Esophagus muscularis mucosa (tissue), 4 donors: ENCODE measurements at regions not wholly inside any gene's neighbourhood (a gene's known extent, or its start where the extent isn't known, plus 50 kb on each side); places are given as distances from the start of the nearest gene placed in this dataset.

ENCODE experiments used
- DNase-seq: peaks from one replicate; pipeline ENCODE4 v3.0.0-alpha.2; 2017; ENCODE audit errors: extremely low spot score
- H3K27ac ChIP-seq, 4 donors: fragments of 200-600 bp; sonication (generic); replicated peaks in 1 of 4; 1 replicate in 3 of 4; 2 replicates in 1 of 4; pipeline ENCODE4 v1.5.1; 2016 to 2019; ENCODE audit warnings: mild to moderate bottlenecking in 1 of 4
- H3K27me3 ChIP-seq, 4 donors: fragments of 200-600 bp; sonication (generic); one replicate each; pipeline versions ENCODE4 v1.5.1 to v1.6.0; 2016 to 2019
- H3K36me3 ChIP-seq, 4 donors: fragments of 200-600 bp; sonication (generic); one replicate each; pipeline ENCODE4 v1.5.1; 2016 to 2019
- H3K4me1 ChIP-seq, 4 donors: fragments of 200-600 bp; sonication (generic); one replicate each; pipeline ENCODE4 v1.5.1; 2016 to 2019
- H3K4me3 ChIP-seq, 4 donors: fragments of 200-600 bp; sonication (generic); 1 replicate in 2 of 4; 2 replicates in 2 of 4; pipeline ENCODE4 v1.5.1; 2016 to 2019; ENCODE audit warnings: mild to moderate bottlenecking in 4 of 4, moderate library complexity in 1 of 4
- H3K9me3 ChIP-seq, 4 donors: fragments of 200-600 bp; sonication (generic); 1 replicate in 3 of 4; 2 replicates in 1 of 4; pipeline ENCODE4 v1.5.1; 2016 to 2019
- EP300 ChIP-seq: sonication (generic); formaldehyde crosslinking; IDR thresholded peaks from one replicate; pipeline ENCODE4 v1.6.1; 2017; ENCODE audit warnings: antibody characterized with exemption
- POLR2A ChIP-seq: fragments of 450-650 bp; IDR thresholded peaks from one replicate; pipeline ENCODE4 v1.6.1; 2017; ENCODE audit warnings: antibody characterized with exemption, moderate library complexity, mild to moderate bottlenecking, low read depth
- POLR2AphosphoS5 ChIP-seq, 2 donors: sonication (generic); formaldehyde crosslinking; IDR thresholded peaks; one replicate each; pipeline ENCODE4 v1.6.1; 2017; ENCODE audit warnings: antibody characterized with exemption in 2 of 2
- WGBS: methylation state at CpG from one replicate; pipeline ENCODE4 v1.1.5; 2018; 5-methylcytosine and 5-hydroxymethylcytosine counted together
- intact Hi-C: fragments of 100-400 bp; cut with DNase I; formaldehyde crosslinking; loops from one replicate; pipeline ENCODE4 v1.15.1; 2023
- TF ChIP-seq, protein P1 (sequence below), 3 experiments: fragments of 200-600 bp in 2 of 3; fragments of 450-650 bp in 1 of 3; sonication (generic) in 2 of 3; IDR thresholded peaks; one replicate each; pipeline ENCODE4 v1.5.1; 2017 to 2019; ENCODE audit warnings: antibody characterized with exemption in 3 of 3, mild to moderate bottlenecking in 2 of 3, moderate library complexity in 1 of 3

DNA sequence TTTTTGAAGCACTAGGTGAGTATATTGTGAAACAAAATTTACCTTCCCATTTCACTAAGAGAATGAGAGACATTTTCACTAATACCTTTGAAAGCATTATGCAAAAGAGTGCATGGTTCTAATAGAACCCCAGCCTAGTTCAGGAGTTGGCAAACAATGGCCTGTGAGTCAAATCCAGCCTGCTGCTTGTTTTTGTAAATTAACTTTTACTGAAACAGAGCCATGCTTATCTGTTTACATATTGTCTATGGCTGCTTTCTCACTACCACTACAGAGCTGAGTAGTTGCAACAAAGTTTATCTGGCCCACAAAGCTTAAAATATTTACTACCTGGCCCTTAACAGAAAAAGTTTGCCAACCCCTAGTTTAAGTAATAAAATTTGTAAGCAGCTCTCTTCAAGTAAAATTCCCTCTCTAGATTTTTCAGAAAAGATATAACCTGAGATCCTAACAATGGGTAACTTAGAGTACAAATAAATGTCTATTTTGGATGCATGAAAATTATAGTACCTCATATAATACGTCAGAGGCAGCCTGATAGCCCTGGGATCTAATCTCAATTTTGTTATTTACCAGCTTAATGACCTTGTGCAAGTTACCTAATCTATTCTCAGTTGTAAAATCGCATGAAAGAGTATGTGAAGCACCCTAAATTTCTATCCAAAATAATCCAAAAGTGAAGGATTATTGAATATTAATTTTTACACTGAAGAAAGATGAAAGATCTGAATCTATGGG is 50.7 kb upstream of the ARL15 start:
- no peak for TF ChIP-seq POLR2AphosphoS5 (IDR thresholded peaks at IDR 0.05)
- no peak for TF ChIP-seq POLR2A
- no peak for TF ChIP-seq EP300
- TF ChIP-seq, protein P1, sequence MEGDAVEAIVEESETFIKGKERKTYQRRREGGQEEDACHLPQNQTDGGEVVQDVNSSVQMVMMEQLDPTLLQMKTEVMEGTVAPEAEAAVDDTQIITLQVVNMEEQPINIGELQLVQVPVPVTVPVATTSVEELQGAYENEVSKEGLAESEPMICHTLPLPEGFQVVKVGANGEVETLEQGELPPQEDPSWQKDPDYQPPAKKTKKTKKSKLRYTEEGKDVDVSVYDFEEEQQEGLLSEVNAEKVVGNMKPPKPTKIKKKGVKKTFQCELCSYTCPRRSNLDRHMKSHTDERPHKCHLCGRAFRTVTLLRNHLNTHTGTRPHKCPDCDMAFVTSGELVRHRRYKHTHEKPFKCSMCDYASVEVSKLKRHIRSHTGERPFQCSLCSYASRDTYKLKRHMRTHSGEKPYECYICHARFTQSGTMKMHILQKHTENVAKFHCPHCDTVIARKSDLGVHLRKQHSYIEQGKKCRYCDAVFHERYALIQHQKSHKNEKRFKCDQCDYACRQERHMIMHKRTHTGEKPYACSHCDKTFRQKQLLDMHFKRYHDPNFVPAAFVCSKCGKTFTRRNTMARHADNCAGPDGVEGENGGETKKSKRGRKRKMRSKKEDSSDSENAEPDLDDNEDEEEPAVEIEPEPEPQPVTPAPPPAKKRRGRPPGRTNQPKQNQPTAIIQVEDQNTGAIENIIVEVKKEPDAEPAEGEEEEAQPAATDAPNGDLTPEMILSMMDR (IDR thresholded peaks at IDR 0.05) = no peak
- H3K27me3 ChIP-seq = no peaks in the 10 kb centered on the region
- WGBS = 96% methylated on average over 2 of the region's 2 CpGs
- no peak overlapping the region for H3K27ac ChIP-seq
- no peaks in the 10 kb centered on the region for H3K9me3 ChIP-seq
- DNase-seq = no peak
- H3K4me3 ChIP-seq = no peak overlapping the region
- H3K36me3 ChIP-seq = no peaks in the 10 kb centered on the region
- intact Hi-C loops = no loop called here
- peaks cover 2 to 12% (median 6%) of the 10 kb centered on the region in 4 donors for H3K4me1 ChIP-seq
